GM12891 (cell line): ENCODE measurements at regions not wholly inside any gene's neighbourhood (a gene's known extent, or its start where the extent isn't known, plus 50 kb on each side); places are given as distances from the start of the nearest gene placed in this dataset.

Experiments used
- DNase-seq: peaks from one replicate; pipeline ENCODE4 v3.0.0; 2011; ENCODE audit warnings: low spot score; ENCODE audit not compliant: insufficient read length
- FAIRE-seq: peaks from 2 replicates; lab custom pipeline; 2011; peaks lifted over from hg19 to GRCh38; lab: Jason Lieb, UNC
- PAX5 ChIP-seq: IDR thresholded peaks from 2 replicates; pipeline ENCODE4 v1.6.1; 2011; ENCODE audit warnings: low read length, moderate library complexity, mild to moderate bottlenecking; ENCODE audit not compliant: insufficient read depth, severe bottlenecking
- POLR2A ChIP-seq: IDR thresholded peaks from 2 replicates; pipeline ENCODE4 v1.6.1; 2011; ENCODE audit warnings: low read depth, low read length, control low read depth
- POLR2AphosphoS5 ChIP-seq: IDR thresholded peaks from 2 replicates; pipeline ENCODE4 v1.6.1; 2011; ENCODE audit warnings: low read depth, low read length, control low read depth
- POU2F2 ChIP-seq: IDR thresholded peaks from 2 replicates; pipeline ENCODE4 v1.6.1; 2011; ENCODE audit warnings: low read depth, mild to moderate bottlenecking, control low read depth, low read length, moderate library complexity
- SPI1 ChIP-seq: IDR thresholded peaks from 2 replicates; pipeline ENCODE4 v1.6.1; 2011; ENCODE audit warnings: low read depth, low read length, control low read depth
- TAF1 ChIP-seq: IDR thresholded peaks from 2 replicates; pipeline ENCODE4 v1.6.1; 2011; ENCODE audit warnings: low read depth, low read length, control low read depth

DNA sequence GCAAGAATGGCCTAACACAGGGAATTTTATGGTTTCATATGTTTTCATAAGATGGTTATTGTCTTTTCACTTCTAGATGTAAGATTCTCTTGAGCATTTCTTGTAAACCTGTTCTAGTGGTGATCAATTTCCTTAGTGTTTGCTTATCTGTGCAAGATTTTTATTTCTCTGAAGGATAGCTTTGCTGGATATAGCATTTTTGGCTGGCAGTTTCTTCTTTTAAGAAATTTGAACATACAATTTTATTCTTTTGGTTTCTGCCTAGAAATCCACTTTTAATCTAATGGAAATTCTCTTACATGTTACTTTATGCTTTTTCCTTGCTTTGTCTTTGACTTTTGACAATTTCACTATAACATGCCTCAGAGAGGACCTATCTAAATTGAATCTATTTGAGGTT is 276.5 kb upstream of the SFRP2 start:
- TF ChIP-seq TAF1 (no peak), PAX5 (no peak), SPI1 (no peak), POU2F2 (no peak), POLR2A (no peak), POLR2AphosphoS5 (no peak)
- DNase-seq (no peak), FAIRE-seq (no peak)

DNA sequence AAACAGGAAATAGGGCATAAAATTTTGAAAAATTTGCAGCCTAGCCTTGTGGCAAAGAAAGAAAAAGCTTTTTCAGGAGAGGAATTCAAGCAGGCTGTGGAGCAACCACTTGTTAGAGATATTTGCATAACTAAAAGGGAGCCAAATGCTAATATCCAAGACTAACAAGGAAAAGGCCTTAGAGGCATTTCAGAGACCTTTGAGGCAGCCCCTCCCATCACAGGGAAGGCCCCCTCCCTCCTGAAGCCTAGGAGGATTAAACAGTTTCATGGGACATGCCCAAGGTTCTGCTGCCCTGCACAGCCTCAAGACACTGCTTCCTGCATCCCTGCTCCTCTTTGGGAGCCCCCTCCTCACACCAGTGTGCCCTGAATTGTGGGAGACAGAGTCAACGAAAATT is 275.4 kb upstream of the SFRP2 start:
- no peak for TF ChIP-seq POLR2AphosphoS5
- DNase-seq (no peak), FAIRE-seq (no peak)

- TF ChIP-seq SPI1, result no peak
- no peak for TF ChIP-seq POLR2AphosphoS5
- no peak for TF ChIP-seq POLR2A
- TF ChIP-seq POU2F2, result no peak
- no peak for TF ChIP-seq TAF1
- no peak for TF ChIP-seq PAX5
- no peak for FAIRE-seq
Measured at GRCh38 chr4:154049457-154050181, 260.7 kb upstream of the SFRP2 start.

GRCh38 chr4:154047733-154048132 is 258.9 kb upstream of the SFRP2 start:
- DNase-seq (no peak), FAIRE-seq (no peak)
- no peak for TF ChIP-seq PAX5
- no peak for TF ChIP-seq POU2F2
- no peak for TF ChIP-seq TAF1
- no peak for TF ChIP-seq SPI1
- no peak for TF ChIP-seq POLR2AphosphoS5
- TF ChIP-seq POLR2A, result no peak

More at GRCh38 chr4:154049457-154050181, 260.7 kb upstream of the SFRP2 start:
- no peak for DNase-seq

GRCh38 chr4:154044742-154045485 is 256.0 kb upstream of the SFRP2 start:
- no peak for FAIRE-seq

DNA sequence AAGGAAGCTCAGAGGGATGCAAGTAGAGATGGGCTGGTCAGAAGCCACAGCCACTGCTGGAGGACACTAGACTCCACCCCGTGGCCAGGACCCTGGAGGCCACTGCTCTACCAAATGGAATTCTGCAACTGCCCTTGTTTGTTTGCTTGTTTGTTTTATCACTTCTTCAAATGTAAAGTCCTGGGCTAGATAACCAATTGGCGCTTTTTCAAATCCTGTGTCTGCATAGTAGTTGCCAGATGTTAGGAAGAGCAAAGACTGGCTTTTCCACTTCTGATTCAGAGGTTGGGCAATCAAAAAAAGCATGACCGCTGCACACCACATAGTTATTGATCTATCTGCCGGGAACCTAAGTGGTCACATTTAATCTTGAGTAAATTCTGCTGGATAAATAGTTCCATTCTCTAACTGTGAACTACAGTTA is 255.2 kb upstream of the SFRP2 start:
- FAIRE-seq (no peak), DNase-seq (no peak)
- no peak for TF ChIP-seq POLR2A
- TF ChIP-seq POLR2AphosphoS5, result no peak
- TF ChIP-seq TAF1, result no peak
- TF ChIP-seq PAX5, result no peak
- TF ChIP-seq SPI1, result no peak
- no peak for TF ChIP-seq POU2F2

More at GRCh38 chr4:154044742-154045485, 256.0 kb upstream of the SFRP2 start:
- TF ChIP-seq POU2F2, result no peak
- no peak for TF ChIP-seq POLR2AphosphoS5
- no peak for TF ChIP-seq PAX5
- TF ChIP-seq SPI1, result no peak
- no peak for TF ChIP-seq TAF1
- TF ChIP-seq POLR2A, result no peak
- no peak for DNase-seq

- DNase-seq, result no peak
- TF ChIP-seq POLR2AphosphoS5, result no peak
- no peak for TF ChIP-seq TAF1
- TF ChIP-seq POU2F2, result no peak
- TF ChIP-seq SPI1, result no peak
- no peak for TF ChIP-seq PAX5
- no peak for TF ChIP-seq POLR2A
- FAIRE-seq, result no peak
Measured at GRCh38 chr4:154041640-154042039, 252.8 kb upstream of the SFRP2 start.

DNA sequence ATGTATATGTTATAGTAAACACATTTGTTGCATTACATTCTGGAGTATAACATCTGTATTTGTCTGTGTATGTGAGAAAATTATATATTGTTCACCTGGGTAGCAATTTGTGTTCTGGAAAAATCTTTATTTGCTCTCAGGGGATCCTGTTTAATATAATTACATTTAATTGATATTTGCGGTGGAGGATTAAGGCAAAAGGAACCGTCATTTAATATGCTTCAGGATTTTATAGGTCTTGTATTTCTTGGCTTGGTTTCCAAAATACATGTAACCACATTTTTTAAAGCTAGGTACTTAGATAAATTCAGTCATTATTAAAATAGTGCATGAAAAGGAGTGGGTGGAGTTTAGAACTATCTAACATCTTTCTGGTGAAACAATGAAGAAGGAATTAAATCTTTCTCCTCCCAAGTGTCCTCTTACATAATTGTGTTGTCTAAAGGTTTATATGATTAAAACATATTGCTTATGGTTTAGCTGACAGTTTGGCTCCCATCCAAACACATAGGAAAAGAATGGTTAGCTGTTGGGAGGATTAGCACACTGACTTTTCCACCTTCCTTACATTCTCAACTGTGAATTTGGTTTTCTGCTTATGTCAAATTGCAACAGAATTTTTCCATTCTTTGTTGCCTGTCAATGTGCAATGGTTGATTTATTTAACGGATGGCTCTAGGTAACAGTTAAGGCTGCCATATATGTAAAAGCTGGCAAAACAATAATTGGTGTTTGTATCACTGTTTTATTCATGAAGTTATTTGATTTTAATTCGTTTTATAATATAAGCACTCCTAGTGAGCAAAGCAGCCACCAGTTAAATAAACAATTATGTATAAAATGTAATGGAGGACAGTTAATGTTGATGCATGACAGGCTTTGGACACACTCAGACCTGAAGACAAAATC is 250.8 kb upstream of the SFRP2 start:
- no peak for TF ChIP-seq TAF1
- DNase-seq (no peak), FAIRE-seq (no peak)

GRCh38 chr4:154036856-154037255 is 248.0 kb upstream of the SFRP2 start:
- no peak for FAIRE-seq

More at GRCh38 chr4:154036856-154037255, 248.0 kb upstream of the SFRP2 start:
- TF ChIP-seq SPI1, result no peak
- TF ChIP-seq POLR2A, result no peak
- TF ChIP-seq PAX5, result no peak
- no peak for TF ChIP-seq POLR2AphosphoS5
- TF ChIP-seq TAF1, result no peak
- no peak for TF ChIP-seq POU2F2
- DNase-seq, result no peak
